ENCODE measurements at regions not wholly inside any gene's neighbourhood (a gene's known extent, or its start where the extent isn't known, plus 50 kb on each side); places are given as distances from the start of the nearest gene placed in this dataset.

GRCh38 chr1:113219828-113220227 is 146.8 kb downstream of the LRIG2 start:
- DNase-seq: no peak
- peaks cover 0 to 4% (median 1%) of the 10 kb centered on the region in 4 donors for H3K9me3 ChIP-seq
- TF ChIP-seq POLR2A (IDR thresholded peaks at IDR 0.05) (no peak), CTCF (IDR thresholded peaks at IDR 0.05) (no peak)
- no peak overlapping the region for H3K4me3 ChIP-seq
- H3K27ac ChIP-seq: no peak overlapping the region
- peaks cover 0 to 10% (median 4%) of the 10 kb centered on the region in 4 donors for H3K4me1 ChIP-seq
- H3K36me3 ChIP-seq: no peaks in the 10 kb centered on the region
- H3K27me3 ChIP-seq: no peaks in the 10 kb centered on the region

- no peak for DNase-seq
- no peaks in the 10 kb centered on the region for H3K36me3 ChIP-seq
- H3K27ac ChIP-seq: no peak overlapping the region
- no peaks in the 10 kb centered on the region for H3K27me3 ChIP-seq
- no peak for TF ChIP-seq POLR2A (IDR thresholded peaks at IDR 0.05)
- TF ChIP-seq CTCF (IDR thresholded peaks at IDR 0.05): no peak
- H3K4me3 ChIP-seq: no peak overlapping the region
- H3K9me3 ChIP-seq: no peaks in the 10 kb centered on the region
- no peaks in the 10 kb centered on the region for H3K4me1 ChIP-seq
Observed at GRCh38 chr1:113223040-113223439, 150.0 kb downstream of the LRIG2 start.

DNA sequence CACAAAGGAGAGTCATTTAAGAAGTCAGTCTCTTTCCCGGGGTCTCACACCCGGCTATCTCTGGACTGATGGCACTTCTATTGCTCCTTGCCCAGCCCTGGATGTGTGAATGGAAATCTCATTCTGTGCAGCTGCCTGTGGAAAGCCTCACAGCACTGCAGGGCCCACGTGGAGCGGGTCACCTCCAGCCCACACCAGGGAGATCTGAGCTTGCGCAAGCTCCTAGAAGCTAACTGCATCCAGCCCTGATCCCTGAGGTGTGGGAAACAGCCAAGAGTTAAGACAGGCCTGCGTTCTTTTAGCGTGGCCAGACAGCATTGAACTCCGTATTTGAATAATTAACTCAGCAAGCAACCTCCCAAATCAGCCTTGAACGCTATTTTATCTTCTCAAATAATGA is 150.5 kb downstream of the LRIG2 start:
- no peaks in the 10 kb centered on the region for H3K36me3 ChIP-seq
- no peaks in the 10 kb centered on the region for H3K4me1 ChIP-seq
- TF ChIP-seq POLR2A (IDR thresholded peaks at IDR 0.05): no peak
- no peak for TF ChIP-seq CTCF (IDR thresholded peaks at IDR 0.05)
- H3K4me3 ChIP-seq: no peak overlapping the region
- H3K27ac ChIP-seq: no peak overlapping the region
- DNase-seq: no peak
- no peaks in the 10 kb centered on the region for H3K9me3 ChIP-seq
- H3K27me3 ChIP-seq: no peaks in the 10 kb centered on the region

DNA sequence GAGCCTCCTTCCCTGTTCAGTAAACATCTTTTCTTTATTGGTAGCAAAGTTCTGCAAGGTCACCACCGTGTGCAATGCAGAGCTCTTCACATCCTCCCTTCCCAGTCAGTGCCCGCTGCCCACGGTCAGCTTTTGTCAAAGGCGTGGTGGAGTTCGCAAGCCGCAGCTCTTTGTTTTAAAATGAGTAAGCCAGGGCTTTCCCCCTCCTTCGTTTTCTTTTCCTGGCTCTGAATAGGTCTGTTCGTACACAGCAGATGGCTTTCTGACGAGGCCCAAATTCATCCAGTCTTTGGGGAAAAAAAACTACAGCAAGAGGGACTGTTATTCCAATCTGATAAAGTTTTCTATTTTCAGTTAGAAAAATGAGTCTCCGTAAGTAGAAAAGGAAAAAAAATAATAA is 153.2 kb downstream of the LRIG2 start:
- no peaks in the 10 kb centered on the region for H3K27me3 ChIP-seq
- TF ChIP-seq CTCF (IDR thresholded peaks at IDR 0.05) (no peak), POLR2A (IDR thresholded peaks at IDR 0.05) (no peak)
- no peaks in the 10 kb centered on the region for H3K36me3 ChIP-seq
- H3K4me1 ChIP-seq: no peaks in the 10 kb centered on the region
- DNase-seq: no peak
- H3K9me3 ChIP-seq: no peaks in the 10 kb centered on the region
- no peak overlapping the region for H3K4me3 ChIP-seq
- H3K27ac ChIP-seq: no peak overlapping the region

GRCh38 chr1:113231866-113232265 is 158.4 kb upstream of the MAGI3 start:
- TF ChIP-seq CTCF (IDR thresholded peaks at IDR 0.05): no peak
- no peak for TF ChIP-seq POLR2A (IDR thresholded peaks at IDR 0.05)
- no peak for DNase-seq
- Histone ChIP-seq H3K27ac (no peak overlapping the region), H3K9me3 (no peaks in the 10 kb centered on the region), H3K36me3 (no peaks in the 10 kb centered on the region), H3K27me3 (no peaks in the 10 kb centered on the region), H3K4me1 (no peaks in the 10 kb centered on the region), H3K4me3 (no peak overlapping the region)

- H3K36me3 ChIP-seq: no peaks in the 10 kb centered on the region
- H3K27ac ChIP-seq: no peak overlapping the region
- no peak for TF ChIP-seq CTCF (IDR thresholded peaks at IDR 0.05)
- TF ChIP-seq POLR2A (IDR thresholded peaks at IDR 0.05): no peak
- DNase-seq: no peak
- no peaks in the 10 kb centered on the region for H3K27me3 ChIP-seq
- H3K4me1 ChIP-seq: no peaks in the 10 kb centered on the region
- no peaks in the 10 kb centered on the region for H3K9me3 ChIP-seq
- no peak overlapping the region for H3K4me3 ChIP-seq
Observed at GRCh38 chr1:113233441-113233840, 156.9 kb upstream of the MAGI3 start.

All from Peyer's patch (tissue), 4 donors.